HTR-8/SVneo (cell line): ENCODE measurements at regions not wholly inside any gene's neighbourhood (a gene's known extent, or its start where the extent isn't known, plus 50 kb on each side); places are given as distances from the start of the nearest gene placed in this dataset.

Source experiments
- DNase-seq: peaks from one replicate; pipeline ENCODE4 v3.0.0; 2011; ENCODE audit warnings: low spot score, mixed read lengths; ENCODE audit not compliant: insufficient read length
- FAIRE-seq: peaks from 2 replicates; lab custom pipeline; 2011; peaks lifted over from hg19 to GRCh38; lab: Jason Lieb, UNC

DNA sequence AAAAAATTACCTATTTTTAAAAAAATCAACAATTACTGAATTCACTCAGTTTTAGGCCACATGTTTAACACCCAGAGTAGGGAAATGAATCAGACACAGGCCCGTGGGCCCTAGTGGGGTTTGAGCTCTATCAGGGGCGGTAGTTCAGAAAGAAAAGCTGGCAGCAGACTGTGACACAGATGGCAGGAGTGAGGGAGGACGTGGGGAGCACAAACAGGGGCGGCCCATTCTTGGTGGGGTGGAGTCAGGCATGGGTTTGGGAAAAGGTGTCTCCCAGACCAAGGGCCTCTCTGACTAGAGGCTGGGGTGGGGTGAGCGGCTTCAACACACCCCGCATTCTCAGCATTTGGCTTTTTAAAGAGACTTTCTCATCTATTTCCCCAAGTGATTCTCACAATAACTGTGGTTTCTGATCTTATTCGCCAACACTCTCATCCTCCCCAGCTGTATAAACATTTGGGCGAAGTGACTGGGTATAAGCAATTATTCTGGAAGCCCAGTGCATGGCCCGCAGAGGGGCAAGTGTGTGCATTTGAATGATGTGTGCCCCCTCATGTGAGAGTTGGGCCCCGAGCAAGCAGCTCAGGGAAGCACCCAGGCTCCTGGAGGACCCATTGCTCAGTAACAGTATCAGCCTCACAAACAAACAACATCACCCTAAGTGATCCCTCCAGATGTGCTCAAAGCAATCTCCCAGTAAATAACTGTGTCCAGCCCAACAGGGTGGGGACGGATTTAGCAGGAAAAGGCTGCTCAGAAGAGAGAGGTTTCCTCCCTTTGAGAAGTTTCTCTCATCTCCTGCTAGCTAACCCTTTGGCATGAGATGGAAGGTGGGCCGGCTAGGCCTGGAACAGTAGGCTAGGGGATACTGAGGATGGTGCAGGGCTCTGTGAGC is 437.6 kb upstream of the ZMIZ1 start:
- FAIRE-seq, result no peak

DNA sequence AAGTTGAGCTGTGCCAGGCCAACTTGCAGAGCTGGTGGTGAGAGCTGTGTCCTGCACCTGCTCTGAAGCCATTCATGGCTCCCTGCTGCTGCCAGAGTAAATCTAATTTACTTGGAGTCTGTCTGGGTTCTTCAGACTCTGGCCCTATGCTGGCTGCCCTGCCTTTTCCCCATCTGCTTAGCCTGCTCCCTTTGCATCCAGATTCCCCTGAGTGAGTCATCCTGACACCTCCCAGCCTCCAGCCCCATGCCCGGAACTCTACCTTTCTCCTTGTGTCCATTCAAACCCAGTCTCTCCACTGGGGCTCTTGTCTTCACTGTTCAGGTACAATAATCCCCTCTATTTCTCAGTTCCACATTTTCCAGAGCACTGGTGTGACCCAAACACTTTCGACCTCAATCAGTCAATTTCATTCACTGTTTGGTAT is 434.4 kb upstream of the ZMIZ1 start:
- no peak for FAIRE-seq
- peak; percentile 33 for DNase-seq

More for the DNA sequence above, 437.6 kb upstream of the ZMIZ1 start:
- no peak for DNase-seq

DNA sequence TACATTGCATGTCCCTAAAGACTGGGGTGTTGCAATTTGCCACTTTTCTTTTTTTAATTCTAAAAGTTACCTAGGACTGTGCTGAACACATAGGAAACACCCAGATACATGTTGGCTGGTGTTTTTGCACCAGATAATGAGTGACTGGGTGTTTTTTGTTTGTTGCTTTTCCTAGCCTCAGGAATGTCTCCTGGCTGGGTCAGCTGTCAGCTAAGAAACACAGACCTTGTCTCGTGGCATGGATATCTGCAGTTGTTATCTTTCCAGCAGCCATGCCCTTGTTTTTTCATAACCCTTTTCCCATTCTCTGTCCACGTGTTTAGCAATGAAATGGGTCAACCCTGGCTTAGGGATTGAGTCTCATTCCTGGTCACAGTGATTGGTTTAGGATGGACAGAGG is 433.9 kb upstream of the ZMIZ1 start:
- no peak for FAIRE-seq
- DNase-seq, result no peak

DNA sequence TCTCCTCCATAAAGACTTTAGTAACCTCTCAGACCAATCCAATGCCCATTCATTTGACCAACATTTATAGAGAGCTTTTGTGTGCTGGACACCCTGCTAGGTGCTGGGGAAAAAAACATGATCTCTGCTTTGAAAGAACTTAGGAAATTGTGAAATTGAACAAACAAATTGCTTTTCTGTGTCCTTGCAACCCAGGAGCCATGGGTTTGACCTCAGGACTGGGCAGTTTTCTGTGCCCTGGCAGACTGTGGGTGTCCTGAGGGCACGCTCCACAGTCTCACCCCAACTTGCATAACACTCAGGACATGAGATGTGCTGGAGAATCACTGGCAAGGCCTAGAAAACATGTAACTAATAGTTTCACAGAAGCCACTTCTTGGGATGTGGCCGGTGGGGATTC is 429.1 kb upstream of the ZMIZ1 start:
- DNase-seq (no peak), FAIRE-seq (no peak)

DNA sequence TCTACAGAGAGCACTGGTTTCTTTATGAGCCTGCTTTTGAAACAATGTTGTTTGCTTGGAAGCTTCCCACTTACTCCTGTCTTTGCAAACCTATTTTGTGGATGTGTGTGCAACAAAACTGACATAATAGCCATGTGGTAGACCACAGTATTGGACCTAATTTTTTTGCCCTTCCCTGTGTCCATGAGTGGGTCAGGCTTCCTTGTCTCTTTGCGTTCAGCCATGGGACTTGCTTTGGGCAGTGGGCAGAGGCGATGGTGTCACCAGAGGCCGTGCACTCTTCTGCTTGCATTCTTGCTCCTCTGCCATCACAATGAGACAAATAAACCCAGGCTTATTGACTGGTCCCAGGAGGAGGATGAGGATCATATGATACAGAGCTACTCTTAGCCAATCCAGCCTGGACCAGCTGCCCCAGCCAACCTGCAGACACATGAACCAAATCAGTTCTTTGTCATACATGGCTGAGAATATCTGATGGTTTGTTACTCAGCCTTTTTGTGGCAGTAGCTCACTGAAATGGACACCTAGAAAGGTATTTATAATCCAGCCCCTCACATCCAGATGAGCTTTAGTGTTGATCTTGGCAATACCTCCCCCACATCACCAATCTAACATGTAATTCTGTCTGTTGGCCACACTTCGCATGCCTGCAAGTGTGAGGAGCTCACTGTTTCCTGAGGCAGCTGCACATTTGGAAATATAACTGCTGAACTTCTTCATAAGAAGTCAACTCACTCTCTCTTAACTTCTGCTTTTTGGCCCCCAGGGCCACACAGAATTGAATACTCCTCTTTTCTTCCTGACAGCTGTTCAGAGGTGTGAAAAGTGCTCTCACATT is 427.8 kb upstream of the ZMIZ1 start:
- FAIRE-seq, result no peak
- DNase-seq, result no peak

DNA sequence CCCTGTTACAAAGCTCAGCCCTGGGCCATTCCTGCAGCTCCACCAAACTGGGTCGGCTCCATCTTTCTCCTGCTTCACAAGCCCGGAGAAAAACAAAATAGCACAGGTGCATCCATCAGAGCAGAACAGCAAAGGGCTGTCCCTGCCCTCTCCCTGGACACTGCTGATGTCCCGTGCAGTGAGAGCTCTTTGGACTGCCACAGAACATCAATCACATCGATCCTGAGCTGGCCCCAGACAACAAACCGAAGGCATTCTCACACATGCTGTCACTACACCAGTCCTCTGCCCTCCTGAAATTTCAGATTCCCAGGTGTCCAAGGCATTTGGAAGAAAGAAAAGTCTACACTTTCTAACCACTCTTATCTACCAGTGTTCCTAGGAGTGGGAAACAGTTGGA is 427.1 kb upstream of the ZMIZ1 start:
- DNase-seq (no peak), FAIRE-seq (no peak)

DNA sequence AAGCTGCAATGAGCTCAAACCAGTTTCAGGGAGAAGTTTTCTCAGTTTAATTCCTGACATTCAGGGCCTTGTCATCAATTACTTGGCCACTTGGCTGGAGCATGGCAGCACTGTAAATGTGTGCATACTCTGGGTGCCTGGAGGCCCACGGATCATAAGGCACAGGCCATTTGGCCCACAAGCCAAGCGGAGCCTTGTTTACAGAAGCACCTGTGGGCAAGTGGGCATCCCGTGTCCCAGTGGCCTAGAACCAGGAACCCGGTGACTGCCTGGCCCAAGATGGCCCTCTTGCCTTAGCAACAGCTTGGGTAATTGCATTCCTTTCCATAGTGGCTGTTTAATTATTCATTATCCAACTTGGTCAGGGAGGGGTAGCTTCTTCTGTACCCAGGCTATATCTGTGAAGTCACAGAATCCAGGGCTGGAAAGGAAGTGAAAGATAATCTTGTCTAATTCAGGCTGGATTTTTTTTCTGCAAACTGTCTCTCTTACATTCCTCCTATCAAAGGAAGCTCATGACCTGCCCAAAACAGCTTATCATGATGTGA is 426.4 kb upstream of the ZMIZ1 start:
- FAIRE-seq (no peak), DNase-seq (no peak)

DNA sequence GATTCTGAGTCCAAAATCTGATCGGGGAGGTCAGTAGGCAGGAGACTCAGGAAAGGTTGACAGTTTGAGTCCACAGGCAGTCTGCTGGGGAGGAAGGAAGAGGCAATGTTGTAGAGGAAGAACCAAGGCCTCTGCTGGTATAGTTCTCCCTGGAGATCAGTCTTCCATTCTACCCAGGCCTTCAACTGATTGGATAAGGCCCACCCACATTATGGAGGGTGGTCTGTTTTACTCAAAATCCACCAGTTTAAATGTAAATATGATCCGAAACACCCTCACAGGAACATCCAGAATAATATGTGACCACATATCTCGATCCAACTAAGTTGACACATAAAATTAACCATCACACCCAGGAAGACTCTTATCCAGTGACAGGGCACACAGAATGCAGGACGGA is 425.3 kb upstream of the ZMIZ1 start:
- DNase-seq, result no peak
- no peak for FAIRE-seq

DNA sequence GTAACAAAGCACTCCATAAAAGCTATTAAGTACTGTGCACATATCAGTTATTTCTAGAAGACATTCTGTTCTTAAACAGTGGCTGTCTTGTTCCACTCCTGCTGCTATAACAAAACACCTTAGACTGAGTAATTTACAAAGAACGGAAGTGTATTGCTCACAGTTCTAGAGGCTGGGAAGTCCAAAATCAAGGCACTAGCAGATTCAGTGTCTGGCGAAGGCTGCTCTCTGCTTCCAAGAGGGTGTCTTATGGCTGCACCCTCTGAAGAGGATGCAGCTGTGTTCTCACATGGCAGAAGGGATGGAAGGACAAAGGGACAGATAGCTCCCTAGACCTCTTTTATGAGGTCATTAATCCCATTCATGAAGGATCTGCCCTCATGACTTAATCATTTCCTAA is 424.2 kb upstream of the ZMIZ1 start:
- FAIRE-seq, result no peak

DNA sequence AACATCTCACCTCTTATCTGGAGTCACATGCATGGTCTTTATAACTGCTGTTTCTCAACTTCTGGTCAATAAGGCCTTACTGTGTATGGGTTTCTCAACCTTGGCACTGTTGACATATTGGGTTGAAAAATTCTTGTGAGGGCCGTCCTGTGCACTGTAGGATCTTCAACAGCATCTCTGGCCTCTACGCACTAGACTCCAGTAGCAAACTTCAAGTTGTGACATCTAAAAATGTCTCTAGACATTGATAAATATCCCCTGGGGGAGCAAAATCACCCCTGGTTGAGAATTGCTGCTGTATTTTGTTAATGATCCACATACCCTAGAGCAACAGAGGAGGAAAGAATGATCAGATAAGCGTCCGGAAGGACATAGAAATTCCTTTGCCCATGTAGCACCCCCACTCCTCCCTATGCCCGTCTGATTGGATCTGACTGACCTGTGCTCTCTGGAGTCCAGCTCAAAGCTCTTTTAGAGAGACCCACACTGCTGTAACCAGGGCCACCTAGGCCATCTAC is 423.5 kb upstream of the ZMIZ1 start:
- FAIRE-seq, result no peak
- no peak for DNase-seq

More for the DNA sequence above, 424.2 kb upstream of the ZMIZ1 start:
- no peak for DNase-seq

DNA sequence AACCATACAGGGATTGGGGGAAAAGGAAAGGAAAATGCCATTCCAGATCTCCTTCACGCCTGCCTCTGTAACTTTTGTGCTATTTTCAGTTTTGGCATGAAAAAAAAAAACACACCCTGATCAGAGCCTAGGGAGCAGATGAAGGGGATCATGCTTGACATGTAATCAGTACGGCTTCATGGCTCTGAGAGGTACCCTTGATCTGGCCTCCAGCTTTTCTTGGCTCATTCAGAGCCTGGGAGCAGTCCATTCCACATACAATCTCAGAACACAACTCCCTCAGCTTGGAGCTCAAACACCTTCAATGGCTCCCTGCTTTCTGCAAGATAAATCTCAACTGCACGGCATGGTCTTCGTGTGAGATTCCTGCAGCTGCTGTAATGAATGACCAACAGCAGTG is 422.8 kb upstream of the ZMIZ1 start:
- no peak for DNase-seq
- no peak for FAIRE-seq

DNA sequence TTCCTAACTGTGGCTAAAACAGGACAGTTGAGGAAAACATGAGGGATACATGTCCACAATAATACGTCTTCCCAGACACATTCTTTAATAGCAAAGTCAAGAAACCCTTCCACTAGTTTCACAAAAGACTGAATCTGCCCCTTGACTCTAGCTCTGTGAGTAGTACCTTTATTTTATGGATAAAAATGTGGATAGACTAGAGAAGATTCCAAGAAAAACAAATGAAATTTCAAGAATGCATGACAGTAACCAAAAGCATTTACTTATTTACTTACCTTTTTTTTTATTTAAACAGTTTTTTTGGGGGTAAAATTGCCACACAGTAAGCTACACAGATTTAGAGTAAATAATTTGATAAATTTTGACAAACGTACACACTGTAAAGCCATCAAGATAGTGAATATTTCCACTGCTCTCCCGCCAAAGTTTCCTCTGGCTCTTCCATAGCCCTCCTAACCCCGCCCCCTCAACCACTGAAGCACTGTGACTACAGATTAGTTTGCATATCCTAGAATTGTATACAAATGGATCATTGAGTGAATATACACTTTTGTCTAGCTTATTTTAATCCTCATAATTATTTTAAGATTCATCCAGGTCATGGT is 420.4 kb upstream of the ZMIZ1 start:
- DNase-seq, result no peak
- no peak for FAIRE-seq

DNA sequence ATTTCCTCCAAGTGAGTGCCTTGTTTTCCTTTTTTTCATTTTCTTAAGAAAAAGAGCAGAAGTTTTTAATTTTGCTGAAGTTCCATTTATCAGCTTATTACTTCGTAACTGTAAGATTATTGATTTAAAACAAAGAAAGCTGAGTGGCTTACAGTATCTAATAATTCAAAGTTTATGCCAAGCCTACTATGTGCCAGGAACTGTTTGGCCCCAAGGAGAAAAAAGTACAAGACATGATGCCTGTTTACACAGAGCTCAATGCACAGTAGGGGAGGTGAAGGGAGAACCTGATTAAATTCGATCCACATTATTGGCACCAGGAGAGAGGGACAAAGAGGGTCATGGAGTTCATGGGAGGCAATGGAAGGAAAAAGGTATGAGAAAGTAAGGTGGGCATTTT is 419.3 kb upstream of the ZMIZ1 start:
- FAIRE-seq, result no peak
- no peak for DNase-seq

DNA sequence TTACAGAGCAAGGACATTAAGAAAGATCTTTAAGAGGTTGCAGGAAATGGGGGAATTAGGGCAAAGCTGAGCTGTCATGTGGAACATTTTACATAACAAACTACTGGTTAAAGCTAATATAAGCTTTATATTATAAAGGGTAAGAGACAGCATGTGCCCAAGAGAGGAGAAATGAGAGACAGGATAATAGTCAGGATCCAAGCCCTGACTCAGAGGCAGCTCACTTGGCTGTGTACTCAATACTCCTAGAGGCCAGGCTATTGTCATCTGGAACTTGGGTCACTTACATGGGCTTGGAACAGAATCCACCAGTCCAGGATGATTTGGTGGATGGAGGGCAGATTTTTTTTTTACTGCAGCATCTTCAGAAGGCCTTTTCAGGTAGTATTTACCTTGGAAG is 418.6 kb upstream of the ZMIZ1 start:
- DNase-seq (no peak), FAIRE-seq (no peak)

DNA sequence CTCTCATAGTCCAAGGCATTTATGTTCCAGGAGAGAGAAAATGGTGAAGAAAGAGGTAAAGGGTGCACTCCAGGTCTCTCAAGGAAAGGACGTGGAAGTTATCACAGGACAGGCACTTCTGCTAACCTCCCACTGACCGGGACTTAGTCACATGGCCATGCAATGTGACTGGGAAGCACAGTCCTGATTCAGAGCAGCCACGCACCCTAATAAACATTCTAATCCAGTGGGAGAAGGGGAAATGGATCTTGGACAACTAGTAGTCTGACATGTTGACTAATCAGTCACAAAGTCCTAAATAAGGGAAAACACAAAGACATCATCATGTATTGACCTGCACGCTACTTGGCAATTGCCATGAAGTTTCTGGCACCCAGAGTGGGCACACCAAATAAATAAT is 417.5 kb upstream of the ZMIZ1 start:
- no peak for FAIRE-seq
- no peak for DNase-seq

DNA sequence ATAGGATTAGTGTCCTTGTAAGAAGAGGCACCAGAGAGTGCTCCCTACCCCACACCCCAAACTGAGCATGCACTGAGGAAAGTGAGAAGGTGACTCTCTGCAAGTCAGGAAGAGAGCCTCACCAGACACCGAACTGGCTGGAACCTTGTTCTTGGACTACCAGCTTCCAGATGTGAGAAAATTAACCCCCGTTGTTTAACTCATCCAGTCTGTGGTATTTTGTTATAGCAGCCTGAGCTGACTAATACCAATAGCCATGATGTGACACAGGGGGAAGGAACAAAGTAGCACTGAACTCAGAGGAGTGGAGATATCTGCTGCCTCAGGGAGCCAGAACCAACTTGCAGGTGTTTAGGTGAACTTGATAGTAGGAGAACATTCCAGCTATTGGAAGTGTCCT is 415.2 kb upstream of the ZMIZ1 start:
- no peak for FAIRE-seq
- no peak for DNase-seq

DNA sequence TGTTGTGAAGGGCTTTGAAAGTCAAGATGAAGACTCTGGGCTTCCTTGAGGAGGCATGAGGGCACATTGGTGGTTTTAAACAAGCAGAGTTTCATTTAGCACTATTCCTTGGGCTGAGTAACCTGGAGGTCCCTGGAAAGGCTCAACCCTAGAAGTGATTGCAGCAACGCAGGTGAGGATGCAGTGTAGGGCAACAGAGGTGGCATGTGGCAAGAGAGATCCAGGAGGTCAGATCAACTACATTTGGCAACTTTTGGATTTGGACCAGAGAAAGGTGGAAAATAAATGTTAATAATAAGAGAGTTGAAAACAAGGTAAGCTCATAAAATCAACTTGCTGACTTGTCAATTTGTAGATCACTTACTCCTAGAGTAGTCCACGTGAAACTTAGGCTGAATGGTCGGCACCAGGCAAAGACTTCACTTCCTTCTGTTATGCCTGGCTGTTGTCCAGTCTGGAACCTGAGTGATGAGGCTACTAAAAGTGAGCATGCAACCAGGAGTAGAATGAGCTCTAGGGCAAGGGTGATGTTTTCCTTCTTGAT is 414.6 kb upstream of the ZMIZ1 start:
- DNase-seq (no peak), FAIRE-seq (no peak)

DNA sequence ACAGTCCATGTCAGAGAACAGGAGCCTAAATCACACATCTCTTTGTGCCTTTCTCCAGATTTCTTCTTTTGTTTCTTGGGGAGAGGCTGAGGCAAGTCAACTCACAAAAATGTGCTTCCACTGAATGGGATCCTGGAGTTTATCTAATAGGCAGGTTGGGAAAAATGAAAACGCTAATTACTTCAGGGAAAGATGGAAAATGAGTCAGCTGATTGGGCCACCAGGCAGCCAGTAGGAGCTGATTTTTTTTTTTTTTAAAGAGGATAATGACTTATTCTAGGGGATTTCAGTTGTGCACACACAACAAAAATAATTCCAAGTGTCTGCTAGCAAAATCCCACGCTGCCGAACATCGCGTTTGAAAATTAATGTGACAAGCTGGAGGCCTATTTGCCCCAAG is 412.8 kb upstream of the ZMIZ1 start:
- DNase-seq (no peak), FAIRE-seq (no peak)

DNA sequence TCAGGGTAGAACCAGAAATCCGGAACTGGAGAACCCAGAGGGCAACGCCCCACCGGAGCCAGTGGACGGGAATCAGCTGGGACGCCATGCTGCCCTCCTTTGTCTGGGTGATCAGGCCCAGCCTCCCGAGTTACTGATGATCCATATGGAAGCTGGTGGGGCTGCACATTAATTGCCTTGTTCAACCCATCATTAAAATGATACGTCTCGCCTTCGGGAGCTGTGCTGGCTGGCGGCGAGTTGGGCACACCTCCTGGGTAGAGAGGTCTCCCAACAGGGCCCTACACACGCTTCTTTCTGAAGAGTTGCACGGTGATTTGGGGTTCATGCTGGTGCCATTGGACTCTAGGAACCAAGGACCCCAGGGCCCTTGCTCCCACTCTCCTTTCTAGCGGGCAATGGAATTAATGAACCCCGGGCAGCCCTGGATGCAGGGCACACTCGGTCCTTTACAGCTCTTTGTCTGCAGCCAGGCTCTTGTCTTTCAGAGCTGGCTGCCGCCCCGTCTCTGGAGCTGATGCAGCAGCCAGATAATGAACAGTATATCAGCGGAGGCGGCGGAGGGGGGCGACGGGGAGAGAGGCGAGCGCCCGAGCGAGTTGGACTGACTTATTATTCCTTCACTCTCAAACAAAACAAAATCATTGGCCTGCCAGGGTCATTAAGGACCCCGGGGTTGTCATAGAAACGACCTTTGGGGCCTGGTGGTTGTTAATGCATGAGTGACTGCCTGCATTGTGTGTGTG is 412.2 kb upstream of the ZMIZ1 start:
- DNase-seq (no peak), FAIRE-seq (no peak)
